ENCODE measurements at regions not wholly inside any gene's neighbourhood (a gene's known extent, or its start where the extent isn't known, plus 50 kb on each side); places are given as distances from the start of the nearest gene placed in this dataset.
A peak's percentile ranks its signal among the peaks of the same experiment; 100 is the strongest.

GRCh38 chr1:166379447-166379846, 212.6 kb upstream of the FAM78B start:
- no peak overlapping the region for H3K4me3 ChIP-seq (replicated peaks in 1 of 2; ENCODE audit: low read depth in 2 of 2, low read length in 2 of 2)
- DNase-seq (ENCODE audit: low read depth in 2 of 2) = no peak
- no peak for TF ChIP-seq CTCF (IDR thresholded peaks at IDR 0.05; ENCODE audit: low read depth, low read length)

GRCh38 chr1:166383137-166383536, 216.3 kb upstream of the FAM78B start:
- no peak for DNase-seq (ENCODE audit: low read depth in 2 of 2)
- TF ChIP-seq CTCF (IDR thresholded peaks at IDR 0.05; ENCODE audit: low read depth, low read length) = no peak
- no peak overlapping the region for H3K4me3 ChIP-seq (replicated peaks in 1 of 2; ENCODE audit: low read depth in 2 of 2, low read length in 2 of 2)

GRCh38 chr1:166383635-166384346, 217.0 kb upstream of the FAM78B start:
- H3K4me3 ChIP-seq (replicated peaks in 1 of 2; ENCODE audit: low read depth in 2 of 2, low read length in 2 of 2) = no peak overlapping the region
- DNase-seq (ENCODE audit: low read depth in 2 of 2) = no peak
- no peak for TF ChIP-seq CTCF (IDR thresholded peaks at IDR 0.05; ENCODE audit: low read depth, low read length)

GRCh38 chr1:166384948-166385347, 218.1 kb upstream of the FAM78B start:
- no peak for DNase-seq (ENCODE audit: low read depth in 2 of 2)
- TF ChIP-seq CTCF (IDR thresholded peaks at IDR 0.05; ENCODE audit: low read depth, low read length) = no peak
- H3K4me3 ChIP-seq (replicated peaks in 1 of 2; ENCODE audit: low read depth in 2 of 2, low read length in 2 of 2) = no peak overlapping the region

- no peak for DNase-seq (ENCODE audit: low read depth in 2 of 2)
- no peak for TF ChIP-seq CTCF (IDR thresholded peaks at IDR 0.05; ENCODE audit: low read depth, low read length)
- H3K4me3 ChIP-seq (replicated peaks in 1 of 2; ENCODE audit: low read depth in 2 of 2, low read length in 2 of 2) = no peak overlapping the region
These were observed 223.7 kb upstream of the FAM78B start for GRCh38 chr1:166390366-166391033.

GRCh38 chr1:166391279-166392066, 224.7 kb upstream of the FAM78B start:
- H3K4me3 ChIP-seq (replicated peaks in 1 of 2; ENCODE audit: low read depth in 2 of 2, low read length in 2 of 2) = no peak overlapping the region
- TF ChIP-seq CTCF (IDR thresholded peaks at IDR 0.05; ENCODE audit: low read depth, low read length) = no peak
- DNase-seq (ENCODE audit: low read depth in 2 of 2) = peak in 1 of 2 donors; percentile 2
